ENCODE measurements at regions not wholly inside any gene's neighbourhood (a gene's known extent, or its start where the extent isn't known, plus 50 kb on each side); places are given as distances from the start of the nearest gene placed in this dataset.
"Not testable (repeated sequence)": the region's sequence is repeated elsewhere in the genome, so short reads cannot be mapped to it uniquely, and the experiment has no call there.

DNA sequence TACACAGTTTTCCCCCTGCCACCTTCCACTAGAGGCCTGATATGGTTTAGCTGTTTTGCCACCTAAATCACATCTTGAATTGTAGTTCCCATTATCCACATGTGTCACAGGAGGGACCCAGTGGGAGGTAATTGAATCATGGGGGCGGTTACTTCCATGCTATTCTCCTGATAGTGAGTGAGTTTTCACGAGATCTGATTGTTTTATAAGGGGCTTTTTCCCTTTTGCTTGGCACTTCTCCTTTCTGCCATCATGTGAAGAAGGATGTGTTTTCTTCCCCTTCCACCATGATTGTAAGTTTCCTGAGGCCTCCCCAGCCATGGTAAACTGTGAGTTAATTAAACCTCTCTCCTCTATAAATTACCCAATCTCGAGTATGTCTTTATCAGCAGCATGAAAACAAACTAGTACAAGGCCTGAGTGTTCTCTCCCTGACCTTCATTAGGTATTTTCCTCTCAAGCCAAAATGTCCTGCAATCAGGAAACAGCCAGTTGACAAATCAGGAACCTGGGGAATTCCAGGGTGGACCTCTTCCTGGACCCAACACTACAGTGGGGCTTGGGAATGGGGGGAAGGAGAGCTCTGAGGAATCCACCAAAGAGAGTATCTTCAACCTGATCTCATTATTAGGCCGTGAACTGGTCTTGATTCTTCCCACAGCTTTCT, 129.9 kb downstream of the TXNL1 start:
- no peak overlapping the region for H3K4me3 Mint-ChIP-seq
- H3K9me3 Mint-ChIP-seq, result peaks cover 0 to 2% (median 0%) of the 10 kb centered on the region in 3 donors
- no peak overlapping the region for H3K27ac Mint-ChIP-seq
- H3K4me1 Mint-ChIP-seq, result peaks cover 0 to 11% (median 2%) of the 10 kb centered on the region in 3 donors
- peaks cover 2% of the 10 kb centered on the region for H3K36me3 Mint-ChIP-seq
- peaks cover 1% of the 10 kb centered on the region for H3K27me3 Mint-ChIP-seq

DNA sequence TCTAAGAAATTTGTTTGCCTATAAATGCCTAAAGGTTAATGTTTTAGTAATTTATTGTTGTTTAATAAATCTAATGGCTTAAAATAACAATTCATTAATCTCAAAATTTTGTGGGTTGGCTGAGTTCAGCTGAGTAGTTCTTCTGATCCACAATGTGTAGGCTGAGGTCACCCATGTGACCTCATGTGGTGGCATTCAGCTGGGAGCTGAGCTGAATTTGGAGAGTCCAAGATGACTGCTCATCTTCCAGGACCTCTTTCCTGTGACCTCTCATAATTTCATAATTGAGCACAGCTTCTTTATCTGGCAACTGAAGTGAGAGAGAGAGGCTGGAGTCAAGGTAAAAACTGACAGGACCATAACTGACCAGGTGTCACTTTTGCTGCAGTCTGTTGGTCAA, 132.4 kb downstream of the TXNL1 start:
- peaks cover 0 to 4% (median 0%) of the 10 kb centered on the region in 3 donors for H3K9me3 Mint-ChIP-seq
- H3K36me3 Mint-ChIP-seq, result peaks cover 2% of the 10 kb centered on the region
- no peak overlapping the region for H3K27ac Mint-ChIP-seq
- no peak overlapping the region for H3K4me3 Mint-ChIP-seq
- peaks cover 1% of the 10 kb centered on the region for H3K27me3 Mint-ChIP-seq
- no peaks in the 10 kb centered on the region for H3K4me1 Mint-ChIP-seq

DNA sequence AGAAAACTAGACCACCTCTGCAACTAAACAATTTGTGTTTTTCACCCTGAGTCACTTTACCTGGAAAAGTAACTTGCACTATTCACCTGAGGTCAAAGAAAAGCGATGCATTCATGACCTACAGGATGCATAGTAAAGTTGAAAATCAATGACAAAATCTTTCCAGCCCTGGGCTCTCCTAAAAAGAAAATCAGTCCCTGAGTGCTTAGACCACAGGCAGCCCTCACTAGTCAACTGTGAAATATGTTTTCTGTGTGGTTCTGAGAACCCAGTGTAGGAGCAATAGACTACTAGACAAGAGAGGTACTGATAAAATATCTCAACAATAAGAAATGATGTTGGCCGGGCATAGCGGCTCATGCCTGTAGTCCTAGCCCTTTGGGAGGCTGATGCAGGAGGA, 133.1 kb downstream of the TXNL1 start:
- H3K36me3 Mint-ChIP-seq, result peaks cover 2% of the 10 kb centered on the region
- peaks cover 1% of the 10 kb centered on the region for H3K27me3 Mint-ChIP-seq
- no peak overlapping the region for H3K4me3 Mint-ChIP-seq
- H3K27ac Mint-ChIP-seq, result no peak overlapping the region
- H3K4me1 Mint-ChIP-seq, result no peaks in the 10 kb centered on the region
- peaks cover 0 to 4% (median 0%) of the 10 kb centered on the region in 3 donors for H3K9me3 Mint-ChIP-seq

DNA sequence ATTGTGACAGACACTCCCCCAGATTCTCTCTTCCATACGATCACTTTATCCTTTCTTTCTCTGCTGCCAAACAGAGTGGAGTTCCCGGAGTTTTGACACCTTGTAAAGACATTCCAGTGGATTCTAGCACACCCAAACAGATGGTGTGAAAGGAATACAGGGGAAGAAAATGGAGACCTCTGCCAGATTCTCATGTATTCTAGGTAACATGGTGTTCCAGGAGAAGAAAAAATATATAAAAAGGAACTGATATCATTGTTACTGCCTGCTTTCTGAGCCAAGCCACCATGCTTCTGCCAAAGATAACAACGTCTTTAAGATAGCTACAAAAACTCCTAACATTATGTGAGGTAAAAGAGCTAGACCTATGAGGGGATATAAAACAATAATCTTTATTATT, 136.5 kb downstream of the TXNL1 start:
- no peaks in the 10 kb centered on the region for H3K4me1 Mint-ChIP-seq
- peaks cover 2% of the 10 kb centered on the region for H3K36me3 Mint-ChIP-seq
- no peak overlapping the region for H3K27ac Mint-ChIP-seq
- peaks cover 5% of the 10 kb centered on the region for H3K27me3 Mint-ChIP-seq
- H3K9me3 Mint-ChIP-seq, result peaks cover 0 to 2% (median 0%) of the 10 kb centered on the region in 3 donors
- no peak overlapping the region for H3K4me3 Mint-ChIP-seq

DNA sequence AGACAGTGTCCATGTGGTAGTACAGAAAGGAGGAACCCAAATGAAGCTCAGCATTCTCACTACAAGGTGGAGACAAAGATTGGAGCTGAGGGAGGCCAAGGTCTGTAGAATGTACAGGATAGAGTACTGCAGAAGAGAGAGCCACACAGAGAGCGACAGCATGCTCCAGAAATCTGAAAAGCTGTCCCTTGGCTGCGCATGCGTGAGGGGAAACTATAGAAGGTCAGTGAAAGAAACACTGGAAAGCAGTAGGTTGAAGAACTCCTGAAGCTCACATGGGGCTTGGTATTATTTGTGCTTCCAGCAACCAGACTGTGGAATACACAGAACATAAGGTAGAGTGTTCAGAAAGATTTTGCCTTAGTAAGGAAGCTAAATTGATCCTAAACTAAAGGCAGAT, 142.5 kb downstream of the TXNL1 start:
- Mint-ChIP-seq H3K27me3 (peaks cover 3% of the 10 kb centered on the region), H3K36me3 (no peaks in the 10 kb centered on the region), H3K4me3 (no peak overlapping the region), H3K4me1 (no peaks in the 10 kb centered on the region), H3K27ac (no peak overlapping the region), H3K9me3 (no peaks in the 10 kb centered on the region)

DNA sequence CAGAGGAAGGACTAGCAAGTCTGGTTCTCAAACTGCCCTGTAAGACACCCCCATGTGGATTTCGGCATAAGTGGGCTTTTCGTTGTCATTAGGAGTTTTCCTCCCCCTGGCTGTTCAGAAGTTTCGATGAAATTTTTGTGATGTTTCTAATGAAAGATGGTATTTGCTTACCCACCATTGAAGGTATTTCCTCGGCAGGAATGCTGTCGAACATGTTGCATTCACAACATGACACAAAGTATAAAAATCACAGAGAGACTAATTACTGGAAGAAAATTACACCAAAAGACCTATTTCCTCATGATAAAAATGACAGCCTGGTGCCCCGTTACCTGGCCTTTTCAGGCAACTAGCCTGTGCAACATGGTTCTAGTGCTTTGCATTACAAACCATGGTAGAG, 144.9 kb downstream of the TXNL1 start:
- Mint-ChIP-seq H3K27ac (no peak overlapping the region), H3K4me3 (no peak overlapping the region), H3K27me3 (no peaks in the 10 kb centered on the region), H3K36me3 (no peaks in the 10 kb centered on the region), H3K4me1 (no peaks in the 10 kb centered on the region), H3K9me3 (no peaks in the 10 kb centered on the region)

DNA sequence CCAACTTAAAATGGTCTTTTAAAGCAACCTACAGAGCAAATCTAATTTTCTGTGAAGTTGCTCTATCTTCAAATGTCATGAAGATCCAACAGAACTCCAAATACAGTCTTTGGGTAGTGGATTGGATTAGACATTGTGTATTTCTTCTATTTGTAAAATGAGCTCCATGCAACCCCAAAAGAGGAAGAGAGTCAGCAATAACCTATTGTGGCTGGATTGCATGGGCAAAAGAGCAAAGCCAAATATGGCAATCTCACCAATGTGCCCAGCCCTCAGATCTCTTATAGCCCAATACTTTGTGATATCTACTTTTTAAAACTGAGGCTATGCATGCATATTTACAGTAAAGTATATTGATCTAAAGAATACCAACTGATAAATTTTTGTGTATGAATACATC, 146.3 kb downstream of the TXNL1 start:
- Mint-ChIP-seq H3K27ac (no peak overlapping the region), H3K4me3 (no peak overlapping the region), H3K4me1 (no peaks in the 10 kb centered on the region), H3K36me3 (no peaks in the 10 kb centered on the region), H3K27me3 (no peaks in the 10 kb centered on the region), H3K9me3 (no peaks in the 10 kb centered on the region)

DNA sequence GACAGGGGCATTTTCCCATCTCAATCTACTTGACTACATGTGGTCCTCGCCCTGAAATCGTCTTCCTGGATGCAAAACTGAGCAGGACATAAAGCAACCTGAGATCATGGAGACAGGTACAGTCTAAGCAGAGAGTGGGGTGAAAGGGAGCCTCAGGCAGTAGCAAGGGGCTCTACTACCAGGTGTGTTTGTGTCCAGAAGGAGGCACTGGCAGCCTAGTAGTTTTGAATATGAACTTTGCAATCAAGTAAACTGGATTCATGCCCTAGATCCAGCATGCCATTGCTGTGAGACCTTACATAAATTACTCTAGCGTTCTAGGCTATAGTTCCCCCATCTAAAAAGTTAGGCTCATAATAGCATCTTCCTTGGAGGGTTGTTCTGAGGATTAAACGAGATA, 147.4 kb downstream of the TXNL1 start:
- Mint-ChIP-seq H3K27me3 (no peaks in the 10 kb centered on the region), H3K27ac (no peak overlapping the region), H3K9me3 (peaks cover 0 to 2% (median 0%) of the 10 kb centered on the region in 3 donors), H3K4me1 (no peaks in the 10 kb centered on the region), H3K4me3 (no peak overlapping the region), H3K36me3 (no peaks in the 10 kb centered on the region)

DNA sequence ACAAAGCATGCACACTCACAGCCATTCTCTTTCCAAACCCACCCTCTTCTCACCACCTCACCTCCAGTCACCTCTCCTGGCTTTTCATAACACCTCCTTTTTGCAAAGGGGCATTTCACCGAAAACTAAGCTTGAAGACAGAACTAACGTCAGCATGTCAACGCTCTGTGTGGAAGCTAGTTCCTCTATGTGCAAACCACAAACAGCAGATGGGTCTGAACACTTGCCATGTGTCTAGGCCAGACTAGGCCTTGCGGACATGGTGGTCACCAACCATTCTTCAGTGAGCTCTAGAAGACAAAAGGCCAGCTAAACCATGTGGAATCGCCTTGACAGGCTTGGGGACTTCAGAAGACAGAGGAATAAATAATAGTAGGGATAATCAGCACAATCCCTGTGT, 148.5 kb downstream of the TXNL1 start:
- Mint-ChIP-seq H3K36me3 (no peaks in the 10 kb centered on the region), H3K4me1 (no peaks in the 10 kb centered on the region), H3K27ac (no peak overlapping the region), H3K27me3 (no peaks in the 10 kb centered on the region), H3K9me3 (peaks cover 0 to 2% (median 0%) of the 10 kb centered on the region in 3 donors), H3K4me3 (no peak overlapping the region)

DNA sequence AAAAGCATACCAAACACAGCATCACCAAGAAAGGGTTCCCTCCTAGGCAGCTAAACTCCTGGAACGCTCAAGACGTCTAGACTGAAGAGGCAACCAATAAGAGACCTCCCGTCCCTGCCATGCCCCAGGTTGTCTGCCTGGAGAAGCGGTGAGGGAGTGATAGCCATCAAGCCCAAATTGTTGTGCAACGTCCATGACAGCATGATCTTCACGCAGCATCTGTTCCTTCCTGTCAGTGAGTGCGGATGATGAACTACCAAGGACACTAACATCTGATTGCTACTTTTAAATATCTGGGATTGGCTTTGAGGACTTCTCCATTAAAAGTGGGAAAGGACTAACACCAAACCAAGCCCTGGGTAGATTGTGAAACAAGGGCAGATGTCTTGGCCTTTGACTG, 149.7 kb downstream of the TXNL1 start:
- no peaks in the 10 kb centered on the region for H3K27me3 Mint-ChIP-seq
- H3K36me3 Mint-ChIP-seq, result no peaks in the 10 kb centered on the region
- peaks cover 0 to 2% (median 0%) of the 10 kb centered on the region in 3 donors for H3K9me3 Mint-ChIP-seq
- no peaks in the 10 kb centered on the region for H3K4me1 Mint-ChIP-seq
- no peak overlapping the region for H3K27ac Mint-ChIP-seq
- no peak overlapping the region for H3K4me3 Mint-ChIP-seq

DNA sequence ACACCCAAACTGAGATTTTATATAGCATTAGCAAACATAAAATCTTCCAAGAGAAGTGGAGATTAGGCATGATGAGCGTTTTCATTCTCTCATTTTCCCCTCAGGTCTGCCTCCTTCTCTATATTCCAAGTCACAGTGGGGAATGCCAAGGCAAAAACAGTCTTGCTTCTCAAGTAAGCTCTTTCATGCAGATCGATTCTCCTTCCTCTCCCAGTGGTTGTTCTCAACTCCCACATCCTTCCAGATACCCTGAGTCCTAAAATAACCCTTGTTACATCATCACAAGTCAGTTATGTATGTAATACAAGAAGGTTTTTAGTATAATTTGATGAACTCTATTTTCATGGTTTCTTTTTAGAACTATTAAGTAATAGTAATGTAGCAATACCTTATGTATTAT, 150.6 kb downstream of the TXNL1 start:
- Mint-ChIP-seq H3K27me3 (no peaks in the 10 kb centered on the region), H3K4me3 (no peak overlapping the region), H3K4me1 (no peaks in the 10 kb centered on the region), H3K27ac (no peak overlapping the region), H3K36me3 (no peaks in the 10 kb centered on the region), H3K9me3 (peaks cover 0 to 2% (median 0%) of the 10 kb centered on the region in 3 donors)

DNA sequence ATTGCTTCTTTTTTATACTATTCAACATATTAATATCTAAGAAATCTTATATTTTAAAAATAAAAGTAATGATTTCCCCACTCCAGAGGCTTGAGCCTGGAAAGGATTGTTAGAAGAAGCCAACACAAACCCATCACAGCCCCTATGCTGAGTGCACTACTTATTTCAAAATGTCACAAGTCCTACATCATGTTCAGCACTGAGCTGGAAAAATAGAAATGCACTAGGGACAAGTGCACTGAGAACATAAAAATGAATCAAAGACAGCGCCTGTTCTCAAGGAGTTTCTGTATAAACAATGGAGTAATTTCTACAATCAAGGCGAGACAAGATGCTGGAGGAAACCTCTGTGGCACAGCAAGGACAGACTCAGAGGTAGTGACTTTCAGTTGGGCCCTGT, 155.0 kb downstream of the TXNL1 start:
- peaks cover 0 to 3% (median 2%) of the 10 kb centered on the region in 3 donors for H3K4me1 Mint-ChIP-seq
- no peak overlapping the region for H3K4me3 Mint-ChIP-seq
- peaks cover 0 to 2% (median 0%) of the 10 kb centered on the region in 3 donors for H3K9me3 Mint-ChIP-seq
- H3K36me3 Mint-ChIP-seq, result peaks cover 2% of the 10 kb centered on the region
- peaks cover 4% of the 10 kb centered on the region for H3K27me3 Mint-ChIP-seq
- H3K27ac Mint-ChIP-seq, result no peak overlapping the region

DNA sequence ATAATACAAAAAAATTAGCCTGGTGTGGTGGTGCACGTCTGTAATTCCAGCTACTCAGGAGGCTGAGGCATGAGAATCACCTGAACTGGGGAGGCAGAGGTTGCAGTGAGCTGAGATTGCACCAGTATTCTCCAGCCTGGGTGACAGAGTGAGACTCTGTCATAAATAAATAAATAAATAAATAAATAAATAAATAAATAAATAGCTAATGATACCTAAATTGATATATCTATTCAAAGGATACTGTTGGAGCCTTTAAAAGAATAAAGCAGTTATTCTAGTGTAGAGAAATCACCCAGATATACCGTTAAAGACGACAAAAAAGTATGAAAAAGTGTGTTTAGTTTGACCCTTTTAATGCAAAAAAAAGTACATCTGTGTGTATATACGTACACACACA, 155.6 kb downstream of the TXNL1 start:
- not testable (repeated sequence) for H3K27me3 Mint-ChIP-seq, H3K4me3 Mint-ChIP-seq, H3K4me1 Mint-ChIP-seq, H3K27ac Mint-ChIP-seq, H3K36me3 Mint-ChIP-seq, H3K9me3 Mint-ChIP-seq

DNA sequence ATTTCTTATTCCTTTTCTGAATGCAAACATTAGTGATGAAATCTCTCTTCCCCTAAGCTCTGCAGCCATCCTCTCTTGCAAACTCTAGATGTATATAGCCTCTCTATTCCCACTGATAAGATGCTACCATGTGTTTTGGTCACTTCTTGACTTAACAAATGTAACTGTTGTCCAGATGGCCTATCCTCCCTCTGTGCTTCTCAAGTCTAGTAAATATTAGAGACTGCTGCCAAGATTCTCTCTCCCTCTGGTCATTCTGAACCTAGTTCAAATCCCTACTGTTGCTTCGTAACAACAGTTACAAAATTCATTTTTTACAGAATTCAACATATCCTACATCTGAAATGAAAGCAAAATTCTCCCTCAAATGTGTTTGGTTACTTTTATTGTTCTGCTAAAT, 156.6 kb downstream of the TXNL1 start:
- H3K27ac Mint-ChIP-seq, result no peak overlapping the region
- H3K4me1 Mint-ChIP-seq, result peaks cover 0 to 3% (median 2%) of the 10 kb centered on the region in 3 donors
- H3K4me3 Mint-ChIP-seq, result no peak overlapping the region
- H3K9me3 Mint-ChIP-seq, result peaks cover 0 to 2% (median 0%) of the 10 kb centered on the region in 3 donors
- H3K36me3 Mint-ChIP-seq, result peaks cover 2% of the 10 kb centered on the region
- H3K27me3 Mint-ChIP-seq, result peaks cover 4% of the 10 kb centered on the region

DNA sequence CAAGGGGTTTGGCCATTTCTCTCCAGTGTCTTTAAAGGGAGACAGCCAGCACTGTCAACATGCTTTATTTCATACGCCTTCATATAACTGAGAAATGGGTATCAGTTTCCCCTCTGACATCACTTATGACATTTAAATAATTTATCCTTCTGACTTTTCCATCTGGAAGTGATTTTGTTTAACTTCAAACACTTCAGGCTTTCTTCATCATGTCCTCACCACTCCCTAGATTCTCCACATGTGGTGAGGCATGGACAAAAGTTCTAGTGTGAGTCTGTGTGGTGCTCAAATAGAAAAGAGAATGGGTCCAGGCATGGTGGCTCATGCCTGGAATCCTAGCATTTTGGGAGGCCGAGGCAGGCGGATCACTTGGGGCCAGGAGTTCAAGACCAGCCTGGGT, 158.6 kb downstream of the TXNL1 start:
- Mint-ChIP-seq H3K9me3 (no peaks in the 10 kb centered on the region), H3K4me3 (no peak overlapping the region), H3K4me1 (peaks cover 0 to 3% (median 2%) of the 10 kb centered on the region in 3 donors), H3K36me3 (peaks cover 2% of the 10 kb centered on the region), H3K27me3 (peaks cover 4% of the 10 kb centered on the region), H3K27ac (no peak overlapping the region)

DNA sequence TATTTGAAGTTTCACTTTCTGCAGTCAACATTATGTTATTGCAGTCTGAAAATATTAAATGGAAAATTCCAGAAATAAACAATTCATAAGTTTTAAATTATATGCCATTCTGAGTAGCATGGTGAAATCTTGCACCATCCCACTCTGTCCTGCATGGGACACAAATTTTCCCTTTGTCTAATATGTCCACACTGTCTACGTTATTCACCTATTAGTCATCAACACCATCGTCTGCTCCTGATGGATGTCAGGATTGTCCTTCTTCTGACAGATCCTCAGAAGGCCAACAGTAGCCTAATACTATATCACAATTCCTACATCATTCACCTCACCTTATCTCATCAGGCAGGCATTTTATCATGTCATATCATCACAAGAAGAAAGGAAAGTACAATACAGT, 163.1 kb downstream of the TXNL1 start:
- Mint-ChIP-seq H3K9me3 (no peaks in the 10 kb centered on the region), H3K4me3 (no peak overlapping the region), H3K27me3 (peaks cover 2% of the 10 kb centered on the region), H3K36me3 (no peaks in the 10 kb centered on the region), H3K27ac (no peak overlapping the region), H3K4me1 (no peaks in the 10 kb centered on the region)

All from IgD-negative memory B cell (primary cell).